ENCODE measurements at regions not wholly inside any gene's neighbourhood (a gene's known extent, or its start where the extent isn't known, plus 50 kb on each side); places are given as distances from the start of the nearest gene placed in this dataset.

- TF ChIP-seq EP300 (IDR thresholded peaks at IDR 0.05) (no peak), POLR2AphosphoS5 (IDR thresholded peaks at IDR 0.05) (no peak), POLR2A (IDR thresholded peaks at IDR 0.05) (no peak), CTCF (IDR thresholded peaks at IDR 0.05) (no peak)
- WGBS, 2 donors, result 66 to 68% methylated on average over 3 of the region's 3 CpGs
- Histone ChIP-seq H3K27ac (no peak overlapping the region), H3K27me3 (no peaks in the 10 kb centered on the region), H3K36me3 (no peaks in the 10 kb centered on the region), H3K9me3 (no peaks in the 10 kb centered on the region), H3K4me3 (no peak overlapping the region), H3K4me1 (no peaks in the 10 kb centered on the region)
- no peak for ATAC-seq (ENCODE audit: low FRiP score in 2 of 2)
- DNase-seq, result no peak
These were observed 1362.9 kb upstream of the FLRT2 start for GRCh38 chr14:84167026-84167425.

- TF ChIP-seq POLR2A (IDR thresholded peaks at IDR 0.05) (no peak), POLR2AphosphoS5 (IDR thresholded peaks at IDR 0.05) (no peak), CTCF (IDR thresholded peaks at IDR 0.05) (no peak), EP300 (IDR thresholded peaks at IDR 0.05) (no peak)
- 79 to 85% methylated on average over 2 of the region's 2 CpGs for WGBS, 2 donors
- Histone ChIP-seq H3K36me3 (no peaks in the 10 kb centered on the region), H3K27me3 (no peaks in the 10 kb centered on the region), H3K4me1 (no peaks in the 10 kb centered on the region), H3K4me3 (no peak overlapping the region), H3K9me3 (no peaks in the 10 kb centered on the region), H3K27ac (no peak overlapping the region)
- DNase-seq (no peak), ATAC-seq (ENCODE audit: low FRiP score in 2 of 2) (no peak)
These were observed 1349.6 kb upstream of the FLRT2 start for GRCh38 chr14:84180336-84180735.

- H3K27me3 ChIP-seq, result no peaks in the 10 kb centered on the region
- DNase-seq (no peak), ATAC-seq (ENCODE audit: low FRiP score in 2 of 2) (no peak)
- no peak overlapping the region for H3K27ac ChIP-seq
- no peaks in the 10 kb centered on the region for H3K9me3 ChIP-seq
- 63 to 80% methylated on average over 2 of the region's 2 CpGs for WGBS, 2 donors
- H3K4me1 ChIP-seq, result no peaks in the 10 kb centered on the region
- no peaks in the 10 kb centered on the region for H3K36me3 ChIP-seq
- TF ChIP-seq CTCF (IDR thresholded peaks at IDR 0.05), result no peak
- no peak for TF ChIP-seq POLR2AphosphoS5 (IDR thresholded peaks at IDR 0.05)
- TF ChIP-seq EP300 (IDR thresholded peaks at IDR 0.05), result no peak
- no peak for TF ChIP-seq POLR2A (IDR thresholded peaks at IDR 0.05)
- H3K4me3 ChIP-seq, result no peak overlapping the region
These were observed 1348.9 kb upstream of the FLRT2 start for GRCh38 chr14:84181072-84181471.

DNA sequence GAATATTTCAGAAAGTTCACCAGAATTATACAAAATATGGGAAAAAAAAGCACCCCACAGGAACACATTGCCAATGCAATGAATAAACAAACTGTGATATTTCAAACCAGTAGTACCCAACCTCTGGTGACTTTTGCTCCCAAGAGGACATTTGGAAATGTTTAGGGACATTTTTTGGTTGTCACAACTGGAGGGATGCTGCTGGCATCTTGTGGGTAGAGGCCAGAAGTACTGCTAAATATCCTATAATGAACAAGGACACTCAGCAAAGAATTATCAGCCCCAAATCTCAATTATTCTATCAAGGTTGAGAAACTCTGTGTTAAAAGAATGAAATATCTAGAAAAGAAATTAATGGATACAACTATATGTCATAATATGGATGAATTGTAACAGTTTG, 1334.4 kb upstream of the FLRT2 start:
- TF ChIP-seq POLR2A (IDR thresholded peaks at IDR 0.05), result no peak
- no peak for TF ChIP-seq EP300 (IDR thresholded peaks at IDR 0.05)
- no peak for TF ChIP-seq POLR2AphosphoS5 (IDR thresholded peaks at IDR 0.05)
- no peak for TF ChIP-seq CTCF (IDR thresholded peaks at IDR 0.05)
- no peak for DNase-seq
- Histone ChIP-seq H3K4me3 (no peak overlapping the region), H3K4me1 (no peaks in the 10 kb centered on the region), H3K9me3 (peaks cover 0 to 8% (median 0%) of the 10 kb centered on the region in 4 donors), H3K27me3 (no peaks in the 10 kb centered on the region), H3K36me3 (no peaks in the 10 kb centered on the region), H3K27ac (no peak overlapping the region)
- no peak for ATAC-seq (ENCODE audit: low FRiP score in 2 of 2)

DNA sequence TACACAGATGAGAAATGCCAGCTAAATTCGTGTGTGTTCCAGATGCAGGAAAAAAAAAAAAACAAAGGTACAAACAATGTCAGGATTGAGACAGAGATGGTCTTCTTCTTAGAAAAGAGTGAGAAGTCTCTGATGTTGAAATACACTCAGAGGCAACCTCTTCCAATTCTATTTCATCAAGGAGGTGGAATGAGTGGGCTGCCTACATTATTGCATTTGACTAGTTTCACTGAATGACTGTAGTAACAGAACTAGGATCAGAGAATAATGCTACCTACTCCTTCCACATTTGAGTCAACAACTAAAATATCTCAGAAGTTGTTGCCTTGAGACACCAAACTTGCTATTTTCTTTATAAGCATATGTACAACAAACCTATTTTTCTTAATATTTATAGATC, 1332.2 kb upstream of the FLRT2 start:
- Histone ChIP-seq H3K27me3 (no peaks in the 10 kb centered on the region), H3K9me3 (peaks cover 0 to 8% (median 0%) of the 10 kb centered on the region in 4 donors), H3K36me3 (no peaks in the 10 kb centered on the region), H3K27ac (no peak overlapping the region), H3K4me1 (no peaks in the 10 kb centered on the region), H3K4me3 (no peak overlapping the region)
- no peak for TF ChIP-seq POLR2A (IDR thresholded peaks at IDR 0.05)
- no peak for TF ChIP-seq POLR2AphosphoS5 (IDR thresholded peaks at IDR 0.05)
- no peak for TF ChIP-seq EP300 (IDR thresholded peaks at IDR 0.05)
- no peak for TF ChIP-seq CTCF (IDR thresholded peaks at IDR 0.05)
- ATAC-seq (ENCODE audit: low FRiP score in 2 of 2), result no peak
- WGBS, 2 donors, result 68 to 69% methylated on average over 1 of the region's 1 CpG
- no peak for DNase-seq

All from upper lobe of left lung (tissue), 6 donors.